ENCODE measurements at regions not wholly inside any gene's neighbourhood (a gene's known extent, or its start where the extent isn't known, plus 50 kb on each side); places are given as distances from the start of the nearest gene placed in this dataset.

- POLR2A ChIA-PET = no interaction called here
- no peak overlapping the region for H3K9ac ChIP-seq
- no peaks in the 10 kb centered on the region for H3K9me3 ChIP-seq
- TF ChIP-seq PBX3 (IDR thresholded peaks at IDR 0.05) (no peak), GATA2 (CRISPR knock-in tag; IDR thresholded peaks at IDR 0.05) (no peak), NRF1 (IDR thresholded peaks at IDR 0.05; ENCODE audit: low read depth, low read length) (no peak), SMC3 (IDR thresholded peaks at IDR 0.05; ENCODE audit: low read depth, low read length) (no peak), TCF12 (IDR thresholded peaks at IDR 0.05) (no peak), MXI1 (IDR thresholded peaks at IDR 0.05; ENCODE audit: low read depth, low read length) (no peak), YY1 (IDR thresholded peaks at IDR 0.05; ENCODE audit: low read depth) (no peak), USF2 (IDR thresholded peaks at IDR 0.05; ENCODE audit: borderline replicate concordance, low read depth, low read length) (no peak), GABPA (IDR thresholded peaks at IDR 0.05; ENCODE audit: low read depth) (no peak), SIN3A (IDR thresholded peaks at IDR 0.05; ENCODE audit: borderline replicate concordance, low read depth, low read length) (no peak), FOSL2 (IDR thresholded peaks at IDR 0.05; ENCODE audit: borderline replicate concordance, low read depth) (no peak), CTCF (IDR thresholded peaks at IDR 0.05) (no peak), MEF2A (IDR thresholded peaks at IDR 0.05; ENCODE audit: borderline replicate concordance, low read depth) (no peak), NFIC (IDR thresholded peaks at IDR 0.05; ENCODE audit: borderline replicate concordance) (no peak), EZH2phosphoT487 (IDR thresholded peaks at IDR 0.05; ENCODE audit: borderline replicate concordance, low read depth) (no peak), CHD2 (IDR thresholded peaks at IDR 0.05; ENCODE audit: low read length, partially characterized antibody) (no peak), TEAD4 (IDR thresholded peaks at IDR 0.05; ENCODE audit: borderline replicate concordance, insufficient read depth) (no peak)
- no peak overlapping the region for H3K4me2 ChIP-seq
- H3K27me3 ChIP-seq (ENCODE audit: insufficient read depth) = no peaks in the 10 kb centered on the region
- H3K4me3 ChIP-seq (ENCODE audit: low read depth in 2 of 2, low read length in 1 of 2) = no peak overlapping the region
- no peaks in the 10 kb centered on the region for H3F3A ChIP-seq (replicated peaks; ENCODE audit: insufficient read depth)
- DNase-seq = no peak
- H2AFZ ChIP-seq (ENCODE audit: low read depth) = no peak overlapping the region
- no peaks in the 10 kb centered on the region for H3K36me3 ChIP-seq (replicated peaks in 1 of 2; ENCODE audit: control insufficient read depth in 1 of 2, insufficient read depth in 2 of 2, low read length in 1 of 2)
- H3K4me1 ChIP-seq (ENCODE audit: control insufficient read depth in 1 of 2, insufficient read depth in 2 of 2, low read depth in 1 of 2, low read length in 1 of 2) = no peaks in the 10 kb centered on the region
- no peaks in the 10 kb centered on the region for H4K20me1 ChIP-seq (ENCODE audit: insufficient read depth)
- no peak overlapping the region for H3K27ac ChIP-seq (ENCODE audit: low read depth in 2 of 2, low read length in 1 of 2)
- CTCF ChIA-PET = no interaction called here
- no peaks in the 10 kb centered on the region for H3K9me2 ChIP-seq
- 13% methylated on average over 1 of the region's 1 CpG for WGBS (ENCODE audit: low lambda C conversion rate)
- no peaks in the 10 kb centered on the region for H3K79me2 ChIP-seq (ENCODE audit: insufficient read depth)
Observed at GRCh38 chr3:10555263-10555662, 49.9 kb upstream of the ATP2B2 start.
